ENCODE measurements at regions not wholly inside any gene's neighbourhood (a gene's known extent, or its start where the extent isn't known, plus 50 kb on each side); places are given as distances from the start of the nearest gene placed in this dataset.

GRCh38 chr5:63794979-63795378 is 167.3 kb downstream of the HTR1A start:
- TF ChIP-seq CTCF (IDR thresholded peaks at IDR 0.05) (no peak), POLR2A (IDR thresholded peaks at IDR 0.05) (no peak)
